Peyer's patch (tissue), 4 donors: ENCODE measurements at regions not wholly inside any gene's neighbourhood (a gene's known extent, or its start where the extent isn't known, plus 50 kb on each side); places are given as distances from the start of the nearest gene placed in this dataset.

Experiments
- DNase-seq, 3 donors: peaks; one replicate each; pipeline ENCODE4 v3.0.0-alpha.2; 2017 to 2019
- H3K27ac ChIP-seq, 4 donors: fragments of 200-600 bp; sonication (generic); one replicate each; pipeline ENCODE4 v1.5.1; 2016 to 2019
- H3K27me3 ChIP-seq, 2 donors: fragments of 200-600 bp; sonication (generic); one replicate each; pipeline ENCODE4 v1.5.1; 2019
- H3K36me3 ChIP-seq, 3 donors: fragments of 200-600 bp; sonication (generic); one replicate each; pipeline ENCODE4 v1.5.1; 2016 to 2019
- H3K4me1 ChIP-seq, 4 donors: fragments of 200-600 bp; sonication (generic); one replicate each; pipeline ENCODE4 v1.5.1; 2016 to 2019
- H3K4me3 ChIP-seq, 4 donors: fragments of 200-600 bp; sonication (generic); 1 replicate in 3 of 4; 2 replicates in 1 of 4; pipeline ENCODE4 v1.5.1; 2016 to 2019; ENCODE audit warnings: mild to moderate bottlenecking in 1 of 4
- H3K9me3 ChIP-seq, 4 donors: fragments of 200-600 bp; sonication (generic); one replicate each; pipeline ENCODE4 v1.5.1; 2016 to 2019; ENCODE audit warnings: mild to moderate bottlenecking in 1 of 4
- POLR2A ChIP-seq, 2 donors: fragments of 450-650 bp; IDR thresholded peaks; one replicate each; pipeline ENCODE4 v1.5.1; 2017; ENCODE audit warnings: antibody characterized with exemption in 2 of 2, mild to moderate bottlenecking in 2 of 2, moderate library complexity in 2 of 2
- TF ChIP-seq, protein P1 (sequence below), 6 experiments: fragments of 450-650 bp in 4 of 6; fragments of 200-600 bp in 2 of 6; sonication (generic) in 1 of 6; IDR thresholded peaks; one replicate each; pipeline ENCODE4 v1.5.1; 2017 to 2019; ENCODE audit warnings: antibody characterized with exemption in 6 of 6, mild to moderate bottlenecking in 3 of 6, moderate library complexity in 1 of 6

- Histone ChIP-seq H3K4me3 (no peak overlapping the region), H3K27me3 (no peaks in the 10 kb centered on the region), H3K27ac (no peak overlapping the region), H3K4me1 (no peaks in the 10 kb centered on the region), H3K9me3 (no peaks in the 10 kb centered on the region), H3K36me3 (no peaks in the 10 kb centered on the region)
- TF ChIP-seq POLR2A (IDR thresholded peaks at IDR 0.05): no peak
- DNase-seq: no peak
These were observed 1038.4 kb downstream of the EPHA7 start for GRCh38 chr6:92380803-92381601.

GRCh38 chr6:92377137-92377536 lies 1042.2 kb downstream of the EPHA7 start:
- no peak for DNase-seq
- no peak overlapping the region for H3K27ac ChIP-seq

GRCh38 chr6:92376691-92377090 lies 1042.7 kb downstream of the EPHA7 start:
- no peaks in the 10 kb centered on the region for H3K27me3 ChIP-seq
- H3K36me3 ChIP-seq: no peaks in the 10 kb centered on the region
- no peaks in the 10 kb centered on the region for H3K9me3 ChIP-seq
- H3K27ac ChIP-seq: no peak overlapping the region
- no peaks in the 10 kb centered on the region for H3K4me1 ChIP-seq
- H3K4me3 ChIP-seq: no peak overlapping the region
- DNase-seq: no peak
- no peak for TF ChIP-seq POLR2A (IDR thresholded peaks at IDR 0.05)
- TF ChIP-seq, protein P1, sequence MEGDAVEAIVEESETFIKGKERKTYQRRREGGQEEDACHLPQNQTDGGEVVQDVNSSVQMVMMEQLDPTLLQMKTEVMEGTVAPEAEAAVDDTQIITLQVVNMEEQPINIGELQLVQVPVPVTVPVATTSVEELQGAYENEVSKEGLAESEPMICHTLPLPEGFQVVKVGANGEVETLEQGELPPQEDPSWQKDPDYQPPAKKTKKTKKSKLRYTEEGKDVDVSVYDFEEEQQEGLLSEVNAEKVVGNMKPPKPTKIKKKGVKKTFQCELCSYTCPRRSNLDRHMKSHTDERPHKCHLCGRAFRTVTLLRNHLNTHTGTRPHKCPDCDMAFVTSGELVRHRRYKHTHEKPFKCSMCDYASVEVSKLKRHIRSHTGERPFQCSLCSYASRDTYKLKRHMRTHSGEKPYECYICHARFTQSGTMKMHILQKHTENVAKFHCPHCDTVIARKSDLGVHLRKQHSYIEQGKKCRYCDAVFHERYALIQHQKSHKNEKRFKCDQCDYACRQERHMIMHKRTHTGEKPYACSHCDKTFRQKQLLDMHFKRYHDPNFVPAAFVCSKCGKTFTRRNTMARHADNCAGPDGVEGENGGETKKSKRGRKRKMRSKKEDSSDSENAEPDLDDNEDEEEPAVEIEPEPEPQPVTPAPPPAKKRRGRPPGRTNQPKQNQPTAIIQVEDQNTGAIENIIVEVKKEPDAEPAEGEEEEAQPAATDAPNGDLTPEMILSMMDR (IDR thresholded peaks at IDR 0.05): no peak

More at GRCh38 chr6:92377137-92377536, 1042.2 kb downstream of the EPHA7 start:
- no peaks in the 10 kb centered on the region for H3K9me3 ChIP-seq
- no peaks in the 10 kb centered on the region for H3K4me1 ChIP-seq
- no peaks in the 10 kb centered on the region for H3K36me3 ChIP-seq
- no peak overlapping the region for H3K4me3 ChIP-seq
- TF ChIP-seq POLR2A (IDR thresholded peaks at IDR 0.05): no peak
- TF ChIP-seq, protein P1 (IDR thresholded peaks at IDR 0.05): no peak
- no peaks in the 10 kb centered on the region for H3K27me3 ChIP-seq

- no peaks in the 10 kb centered on the region for H3K4me1 ChIP-seq
- no peaks in the 10 kb centered on the region for H3K27me3 ChIP-seq
These were observed 1047.8 kb downstream of the EPHA7 start for GRCh38 chr6:92371211-92372208.

DNA sequence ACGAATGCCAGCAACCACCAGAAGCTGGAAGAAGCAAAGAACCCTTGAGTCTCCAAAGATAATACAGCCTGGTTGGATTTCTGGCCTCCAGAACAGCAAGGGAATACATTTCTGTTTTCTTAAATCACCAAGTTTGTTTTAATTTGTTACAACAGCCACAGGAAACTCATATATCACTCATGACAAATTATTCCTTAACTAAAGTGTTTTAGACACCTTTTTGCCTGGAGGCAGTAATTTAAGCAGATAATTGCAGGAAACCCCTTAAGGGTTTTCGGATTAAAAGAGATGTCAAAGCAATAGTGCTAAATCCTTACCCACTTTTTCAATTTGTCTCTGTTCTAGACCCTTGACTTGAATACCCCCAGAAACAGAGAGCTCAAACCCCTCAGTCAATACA lies 1050.0 kb downstream of the EPHA7 start:
- Histone ChIP-seq H3K27ac (no peak overlapping the region), H3K9me3 (no peaks in the 10 kb centered on the region), H3K4me3 (no peak overlapping the region), H3K36me3 (no peaks in the 10 kb centered on the region), H3K4me1 (no peaks in the 10 kb centered on the region), H3K27me3 (no peaks in the 10 kb centered on the region)
- no peak for DNase-seq
- TF ChIP-seq, protein P1 (IDR thresholded peaks at IDR 0.05): no peak
- TF ChIP-seq POLR2A (IDR thresholded peaks at IDR 0.05): no peak

More at GRCh38 chr6:92371211-92372208, 1047.8 kb downstream of the EPHA7 start:
- no peak for DNase-seq
- Histone ChIP-seq H3K9me3 (no peaks in the 10 kb centered on the region), H3K4me3 (no peak overlapping the region), H3K27ac (no peak overlapping the region), H3K36me3 (no peaks in the 10 kb centered on the region)
- TF ChIP-seq POLR2A (IDR thresholded peaks at IDR 0.05): no peak

DNA sequence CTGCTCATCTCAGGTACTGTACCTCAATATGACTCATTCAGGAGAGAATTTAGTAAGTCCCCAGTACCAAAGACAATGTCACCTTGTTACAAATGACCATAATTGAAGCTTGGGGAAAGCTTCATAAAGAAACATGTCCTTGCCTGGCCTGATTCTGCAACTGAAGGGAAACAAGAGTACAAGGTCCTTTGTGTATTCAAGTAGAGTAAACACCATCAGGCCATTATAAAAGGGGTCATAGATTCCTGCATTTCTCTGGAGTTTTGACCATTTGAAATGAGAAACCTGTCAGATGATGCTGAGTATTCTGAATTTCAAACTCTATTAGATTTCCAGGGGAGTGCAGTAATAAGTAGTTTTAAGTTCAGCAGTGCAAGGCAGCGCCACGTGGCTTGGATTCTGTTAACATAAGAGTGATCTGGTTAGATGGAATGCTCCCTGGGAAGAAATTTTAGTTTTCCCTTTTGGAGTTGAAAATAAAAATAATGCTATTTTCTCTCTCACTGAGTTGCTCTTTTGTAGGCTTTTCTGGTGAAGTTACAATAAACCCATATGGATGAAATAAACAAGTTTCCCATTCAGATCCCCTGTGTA lies 1054.3 kb downstream of the EPHA7 start:
- DNase-seq: no peak
- TF ChIP-seq, protein P1 (IDR thresholded peaks at IDR 0.05): no peak
- TF ChIP-seq POLR2A (IDR thresholded peaks at IDR 0.05): no peak

More for the DNA sequence above, 1054.3 kb downstream of the EPHA7 start:
- no peak overlapping the region for H3K4me3 ChIP-seq
- H3K9me3 ChIP-seq: no peaks in the 10 kb centered on the region
- no peak overlapping the region for H3K27ac ChIP-seq
- no peaks in the 10 kb centered on the region for H3K36me3 ChIP-seq
- no peaks in the 10 kb centered on the region for H3K4me1 ChIP-seq
- H3K27me3 ChIP-seq: no peaks in the 10 kb centered on the region
